ENCODE measurements at regions not wholly inside any gene's neighbourhood (a gene's known extent, or its start where the extent isn't known, plus 50 kb on each side); places are given as distances from the start of the nearest gene placed in this dataset.

DNA sequence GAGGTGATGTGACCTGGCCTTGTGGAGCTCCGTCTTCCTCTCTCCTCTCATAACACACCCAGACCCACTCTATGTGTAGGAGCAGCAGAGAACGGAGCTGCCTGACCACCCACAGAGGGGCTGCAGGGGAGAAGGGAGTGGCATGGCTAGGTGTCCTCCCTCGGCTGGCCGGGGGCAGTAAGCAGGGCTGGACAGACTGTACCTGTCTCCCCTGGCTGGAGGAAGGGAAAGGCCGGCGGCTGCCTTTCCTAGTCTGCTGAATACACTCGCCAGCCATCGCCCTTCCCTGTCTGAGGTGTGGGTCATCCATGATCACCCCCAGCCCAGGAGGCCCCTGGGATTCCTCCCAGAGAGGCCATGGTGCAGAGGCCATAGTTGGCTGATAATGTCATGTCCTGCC lies 187.2 kb upstream of the AJAP1 start:
- Histone ChIP-seq H3K79me1 (ENCODE audit: low read depth in 1 of 2, low read length in 2 of 2) (no peaks in the 10 kb centered on the region), H4K8ac (ENCODE audit: low read depth in 2 of 2, low read length in 2 of 2) (no peak overlapping the region), H2BK5ac (ENCODE audit: low read depth, low read length, poor library complexity, severe bottlenecking) (no peak overlapping the region), H3K27me3 (ENCODE audit: control insufficient read depth, insufficient read depth, low read length) (no peaks in the 10 kb centered on the region), H3K4me3 (ENCODE audit: insufficient read depth, low read depth, low read length) (no peak overlapping the region), H4K5ac (ENCODE audit: low read depth, low read length) (no peak overlapping the region), H2AK9ac (replicated peaks; ENCODE audit: low read depth, low read length, poor library complexity) (no peak overlapping the region), H3K18ac (ENCODE audit: low read depth, low read length) (no peak overlapping the region), H3K27ac (ENCODE audit: insufficient read depth, low read length) (no peak overlapping the region), H2BK15ac (ENCODE audit: low read depth, low read length) (no peak overlapping the region), H3K23ac (ENCODE audit: low read depth, low read length) (no peak overlapping the region), H4K91ac (ENCODE audit: insufficient read depth, low read depth, low read length) (no peak overlapping the region), H2BK20ac (ENCODE audit: low read depth, low read length) (no peak overlapping the region), H3K14ac (replicated peaks; ENCODE audit: low read depth, low read length) (no peak overlapping the region), H3K4me1 (ENCODE audit: control insufficient read depth, insufficient read depth, low read length) (no peaks in the 10 kb centered on the region), H3K9me3 (ENCODE audit: control insufficient read depth, insufficient read depth, low read length) (peaks cover 53% of the 10 kb centered on the region), H2BK120ac (ENCODE audit: low read depth, low read length) (no peak overlapping the region), H2AFZ (replicated peaks; ENCODE audit: low read length, poor library complexity) (no peak overlapping the region), H3K56ac (ENCODE audit: extremely low read depth, insufficient read depth, low read length) (no peak overlapping the region), H4K20me1 (ENCODE audit: insufficient read depth, low read length) (no peaks in the 10 kb centered on the region), H2AK5ac (ENCODE audit: low read depth, low read length) (no peak overlapping the region), H3K4me2 (ENCODE audit: low read depth, low read length) (no peak overlapping the region), H3K9ac (ENCODE audit: low read depth, low read length) (no peak overlapping the region), H3K9me1 (ENCODE audit: insufficient read depth, low read length) (no peaks in the 10 kb centered on the region), H3K36me3 (ENCODE audit: control insufficient read depth, insufficient read depth, low read length) (no peaks in the 10 kb centered on the region), H3K4ac (ENCODE audit: low read depth, low read length) (no peak overlapping the region)
- no peak for ATAC-seq (ENCODE audit: low read depth)
- in situ Hi-C loops (cut with MboI; ENCODE audit: low sequenced_read_pairs) (no loop called here), dilution Hi-C loops (cut with HindIII; ENCODE audit: low sequenced_read_pairs, unreplicated experiment) (no loop called here), intact Hi-C loops (cut with micrococcal nuclease) (no loop called here)
- no peak for DNase-seq
- WGBS, 2 experiments (ENCODE audit: extremely low coverage in 2 of 2, insufficient read length in 1 of 2) = no CpG with 5 or more reads among the region's 8 CpGs
- CTCF ChIA-PET = no interaction called here
- no peak for TF ChIP-seq BHLHE40 (IDR thresholded peaks at IDR 0.05; ENCODE audit: low read depth, low read length)
- TF ChIP-seq CHD1 (IDR thresholded peaks at IDR 0.05; ENCODE audit: low read depth, low read length) = no peak
- TF ChIP-seq MAFK (IDR thresholded peaks at IDR 0.05; ENCODE audit: low read depth, low read length) = no peak
- TF ChIP-seq SMC3 (IDR thresholded peaks at IDR 0.05; ENCODE audit: low read depth, low read length) = no peak
- no peak for TF ChIP-seq MAZ (IDR thresholded peaks at IDR 0.05; ENCODE audit: borderline replicate concordance, low read depth, low read length)
- TF ChIP-seq, protein P1, sequence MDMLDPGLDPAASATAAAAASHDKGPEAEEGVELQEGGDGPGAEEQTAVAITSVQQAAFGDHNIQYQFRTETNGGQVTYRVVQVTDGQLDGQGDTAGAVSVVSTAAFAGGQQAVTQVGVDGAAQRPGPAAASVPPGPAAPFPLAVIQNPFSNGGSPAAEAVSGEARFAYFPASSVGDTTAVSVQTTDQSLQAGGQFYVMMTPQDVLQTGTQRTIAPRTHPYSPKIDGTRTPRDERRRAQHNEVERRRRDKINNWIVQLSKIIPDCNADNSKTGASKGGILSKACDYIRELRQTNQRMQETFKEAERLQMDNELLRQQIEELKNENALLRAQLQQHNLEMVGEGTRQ (IDR thresholded peaks at IDR 0.05; ENCODE audit: low read depth, low read length) = no peak
- no peak for TF ChIP-seq RFX5 (IDR thresholded peaks at IDR 0.05; ENCODE audit: low read depth, low read length)
- no peak for TF ChIP-seq NFE2L2 (IDR thresholded peaks at IDR 0.05; ENCODE audit: low read depth, low read length)
- TF ChIP-seq MXI1 (IDR thresholded peaks at IDR 0.05; ENCODE audit: borderline replicate concordance, low read depth, low read length) = no peak
- BruUV-seq (replicated peaks) = no TSS peak
- POLR2A ChIA-PET (ENCODE audit: unreplicated experiment) = no interaction called here
